Ishikawa (cell line): ENCODE measurements at regions not wholly inside any gene's neighbourhood (a gene's known extent, or its start where the extent isn't known, plus 50 kb on each side); places are given as distances from the start of the nearest gene placed in this dataset.

Experiments
- CEBPB ChIP-seq: IDR thresholded peaks from 2 replicates; pipeline ENCODE4 v1.6.1; 2012
- EGR1 ChIP-seq: IDR thresholded peaks from 2 replicates; pipeline ENCODE4 v1.6.1; 2012
- ZBTB7A ChIP-seq: IDR thresholded peaks from 2 replicates; pipeline ENCODE4 v1.6.1; 2012; ENCODE audit warnings: low read depth

DNA sequence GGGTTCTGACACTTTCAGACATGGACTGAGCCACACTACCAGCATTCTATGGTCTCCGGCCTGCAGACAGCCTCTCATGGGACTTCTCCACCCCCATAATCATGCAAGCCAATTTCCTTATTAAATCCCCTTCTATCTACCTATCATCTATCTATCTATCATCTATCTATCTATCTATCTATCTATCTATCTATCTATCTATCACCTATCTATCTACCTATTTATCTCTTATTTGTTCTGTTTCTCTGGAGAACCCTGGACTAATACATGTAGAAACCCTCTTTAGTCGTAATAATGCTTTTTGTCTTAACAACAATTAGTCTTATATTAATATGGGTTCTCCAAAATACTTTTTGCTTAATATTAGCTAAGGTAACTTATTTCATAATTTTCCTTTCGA lies 174.1 kb upstream of the PRSS16 start:
- TF ChIP-seq CEBPB (no peak), EGR1 (no peak), ZBTB7A (no peak)
